ENCODE measurements at regions not wholly inside any gene's neighbourhood (a gene's known extent, or its start where the extent isn't known, plus 50 kb on each side); places are given as distances from the start of the nearest gene placed in this dataset.

DNA sequence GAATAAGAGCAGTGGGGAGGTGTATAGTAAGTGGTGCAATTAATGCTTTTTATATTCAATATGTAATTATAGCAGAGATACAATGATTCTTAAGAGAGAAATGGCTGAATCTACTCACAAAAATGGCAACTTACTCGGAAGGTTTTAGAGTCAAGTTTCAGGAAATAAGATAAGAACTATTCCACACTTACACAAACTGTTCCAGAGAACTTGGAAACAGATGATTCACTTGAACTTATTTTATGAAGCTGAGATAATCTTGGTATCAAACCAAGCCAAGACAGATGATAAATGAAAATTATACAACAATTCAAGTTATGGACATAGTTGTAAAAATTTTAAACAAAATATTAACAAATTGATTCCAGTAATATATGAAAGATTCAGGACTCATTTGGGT is 311.3 kb upstream of the HS3ST1 start:
- TF ChIP-seq PHF21A (IDR thresholded peaks at IDR 0.05; ENCODE audit: borderline replicate concordance, low read depth), result no peak
- TF ChIP-seq, protein P1, sequence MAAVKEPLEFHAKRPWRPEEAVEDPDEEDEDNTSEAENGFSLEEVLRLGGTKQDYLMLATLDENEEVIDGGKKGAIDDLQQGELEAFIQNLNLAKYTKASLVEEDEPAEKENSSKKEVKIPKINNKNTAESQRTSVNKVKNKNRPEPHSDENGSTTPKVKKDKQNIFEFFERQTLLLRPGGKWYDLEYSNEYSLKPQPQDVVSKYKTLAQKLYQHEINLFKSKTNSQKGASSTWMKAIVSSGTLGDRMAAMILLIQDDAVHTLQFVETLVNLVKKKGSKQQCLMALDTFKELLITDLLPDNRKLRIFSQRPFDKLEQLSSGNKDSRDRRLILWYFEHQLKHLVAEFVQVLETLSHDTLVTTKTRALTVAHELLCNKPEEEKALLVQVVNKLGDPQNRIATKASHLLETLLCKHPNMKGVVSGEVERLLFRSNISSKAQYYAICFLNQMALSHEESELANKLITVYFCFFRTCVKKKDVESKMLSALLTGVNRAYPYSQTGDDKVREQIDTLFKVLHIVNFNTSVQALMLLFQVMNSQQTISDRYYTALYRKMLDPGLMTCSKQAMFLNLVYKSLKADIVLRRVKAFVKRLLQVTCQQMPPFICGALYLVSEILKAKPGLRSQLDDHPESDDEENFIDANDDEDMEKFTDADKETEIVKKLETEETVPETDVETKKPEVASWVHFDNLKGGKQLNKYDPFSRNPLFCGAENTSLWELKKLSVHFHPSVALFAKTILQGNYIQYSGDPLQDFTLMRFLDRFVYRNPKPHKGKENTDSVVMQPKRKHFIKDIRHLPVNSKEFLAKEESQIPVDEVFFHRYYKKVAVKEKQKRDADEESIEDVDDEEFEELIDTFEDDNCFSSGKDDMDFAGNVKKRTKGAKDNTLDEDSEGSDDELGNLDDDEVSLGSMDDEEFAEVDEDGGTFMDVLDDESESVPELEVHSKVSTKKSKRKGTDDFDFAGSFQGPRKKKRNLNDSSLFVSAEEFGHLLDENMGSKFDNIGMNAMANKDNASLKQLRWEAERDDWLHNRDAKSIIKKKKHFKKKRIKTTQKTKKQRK (IDR thresholded peaks at IDR 0.05; ENCODE audit: borderline replicate concordance, low read depth, low read length), result no peak
- TF ChIP-seq ZNF175 (CRISPR knock-in tag; IDR thresholded peaks at IDR 0.05; ENCODE audit: low read depth), result no peak
- TF ChIP-seq RBM15 (IDR thresholded peaks at IDR 0.05; ENCODE audit: insufficient read depth, low read length), result no peak
- TF ChIP-seq, protein P2, sequence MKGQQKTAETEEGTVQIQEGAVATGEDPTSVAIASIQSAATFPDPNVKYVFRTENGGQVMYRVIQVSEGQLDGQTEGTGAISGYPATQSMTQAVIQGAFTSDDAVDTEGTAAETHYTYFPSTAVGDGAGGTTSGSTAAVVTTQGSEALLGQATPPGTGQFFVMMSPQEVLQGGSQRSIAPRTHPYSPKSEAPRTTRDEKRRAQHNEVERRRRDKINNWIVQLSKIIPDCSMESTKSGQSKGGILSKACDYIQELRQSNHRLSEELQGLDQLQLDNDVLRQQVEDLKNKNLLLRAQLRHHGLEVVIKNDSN (CRISPR knock-in tag; IDR thresholded peaks at IDR 0.05), result no peak
- TF ChIP-seq, protein P3, sequence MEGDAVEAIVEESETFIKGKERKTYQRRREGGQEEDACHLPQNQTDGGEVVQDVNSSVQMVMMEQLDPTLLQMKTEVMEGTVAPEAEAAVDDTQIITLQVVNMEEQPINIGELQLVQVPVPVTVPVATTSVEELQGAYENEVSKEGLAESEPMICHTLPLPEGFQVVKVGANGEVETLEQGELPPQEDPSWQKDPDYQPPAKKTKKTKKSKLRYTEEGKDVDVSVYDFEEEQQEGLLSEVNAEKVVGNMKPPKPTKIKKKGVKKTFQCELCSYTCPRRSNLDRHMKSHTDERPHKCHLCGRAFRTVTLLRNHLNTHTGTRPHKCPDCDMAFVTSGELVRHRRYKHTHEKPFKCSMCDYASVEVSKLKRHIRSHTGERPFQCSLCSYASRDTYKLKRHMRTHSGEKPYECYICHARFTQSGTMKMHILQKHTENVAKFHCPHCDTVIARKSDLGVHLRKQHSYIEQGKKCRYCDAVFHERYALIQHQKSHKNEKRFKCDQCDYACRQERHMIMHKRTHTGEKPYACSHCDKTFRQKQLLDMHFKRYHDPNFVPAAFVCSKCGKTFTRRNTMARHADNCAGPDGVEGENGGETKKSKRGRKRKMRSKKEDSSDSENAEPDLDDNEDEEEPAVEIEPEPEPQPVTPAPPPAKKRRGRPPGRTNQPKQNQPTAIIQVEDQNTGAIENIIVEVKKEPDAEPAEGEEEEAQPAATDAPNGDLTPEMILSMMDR (IDR thresholded peaks at IDR 0.05 in 2 of 3, conservative IDR thresholded peaks at IDR 0.05 in 1 of 3; ENCODE audit: insufficient read depth in 2 of 3, low read depth in 1 of 3, low read length in 3 of 3), result no peak
- TF ChIP-seq SIN3A (IDR thresholded peaks at IDR 0.05; ENCODE audit: borderline replicate concordance in 2 of 2, control insufficient read depth in 1 of 2, low read depth in 2 of 2, low read length in 2 of 2), result no peak
- TF ChIP-seq, protein P4, sequence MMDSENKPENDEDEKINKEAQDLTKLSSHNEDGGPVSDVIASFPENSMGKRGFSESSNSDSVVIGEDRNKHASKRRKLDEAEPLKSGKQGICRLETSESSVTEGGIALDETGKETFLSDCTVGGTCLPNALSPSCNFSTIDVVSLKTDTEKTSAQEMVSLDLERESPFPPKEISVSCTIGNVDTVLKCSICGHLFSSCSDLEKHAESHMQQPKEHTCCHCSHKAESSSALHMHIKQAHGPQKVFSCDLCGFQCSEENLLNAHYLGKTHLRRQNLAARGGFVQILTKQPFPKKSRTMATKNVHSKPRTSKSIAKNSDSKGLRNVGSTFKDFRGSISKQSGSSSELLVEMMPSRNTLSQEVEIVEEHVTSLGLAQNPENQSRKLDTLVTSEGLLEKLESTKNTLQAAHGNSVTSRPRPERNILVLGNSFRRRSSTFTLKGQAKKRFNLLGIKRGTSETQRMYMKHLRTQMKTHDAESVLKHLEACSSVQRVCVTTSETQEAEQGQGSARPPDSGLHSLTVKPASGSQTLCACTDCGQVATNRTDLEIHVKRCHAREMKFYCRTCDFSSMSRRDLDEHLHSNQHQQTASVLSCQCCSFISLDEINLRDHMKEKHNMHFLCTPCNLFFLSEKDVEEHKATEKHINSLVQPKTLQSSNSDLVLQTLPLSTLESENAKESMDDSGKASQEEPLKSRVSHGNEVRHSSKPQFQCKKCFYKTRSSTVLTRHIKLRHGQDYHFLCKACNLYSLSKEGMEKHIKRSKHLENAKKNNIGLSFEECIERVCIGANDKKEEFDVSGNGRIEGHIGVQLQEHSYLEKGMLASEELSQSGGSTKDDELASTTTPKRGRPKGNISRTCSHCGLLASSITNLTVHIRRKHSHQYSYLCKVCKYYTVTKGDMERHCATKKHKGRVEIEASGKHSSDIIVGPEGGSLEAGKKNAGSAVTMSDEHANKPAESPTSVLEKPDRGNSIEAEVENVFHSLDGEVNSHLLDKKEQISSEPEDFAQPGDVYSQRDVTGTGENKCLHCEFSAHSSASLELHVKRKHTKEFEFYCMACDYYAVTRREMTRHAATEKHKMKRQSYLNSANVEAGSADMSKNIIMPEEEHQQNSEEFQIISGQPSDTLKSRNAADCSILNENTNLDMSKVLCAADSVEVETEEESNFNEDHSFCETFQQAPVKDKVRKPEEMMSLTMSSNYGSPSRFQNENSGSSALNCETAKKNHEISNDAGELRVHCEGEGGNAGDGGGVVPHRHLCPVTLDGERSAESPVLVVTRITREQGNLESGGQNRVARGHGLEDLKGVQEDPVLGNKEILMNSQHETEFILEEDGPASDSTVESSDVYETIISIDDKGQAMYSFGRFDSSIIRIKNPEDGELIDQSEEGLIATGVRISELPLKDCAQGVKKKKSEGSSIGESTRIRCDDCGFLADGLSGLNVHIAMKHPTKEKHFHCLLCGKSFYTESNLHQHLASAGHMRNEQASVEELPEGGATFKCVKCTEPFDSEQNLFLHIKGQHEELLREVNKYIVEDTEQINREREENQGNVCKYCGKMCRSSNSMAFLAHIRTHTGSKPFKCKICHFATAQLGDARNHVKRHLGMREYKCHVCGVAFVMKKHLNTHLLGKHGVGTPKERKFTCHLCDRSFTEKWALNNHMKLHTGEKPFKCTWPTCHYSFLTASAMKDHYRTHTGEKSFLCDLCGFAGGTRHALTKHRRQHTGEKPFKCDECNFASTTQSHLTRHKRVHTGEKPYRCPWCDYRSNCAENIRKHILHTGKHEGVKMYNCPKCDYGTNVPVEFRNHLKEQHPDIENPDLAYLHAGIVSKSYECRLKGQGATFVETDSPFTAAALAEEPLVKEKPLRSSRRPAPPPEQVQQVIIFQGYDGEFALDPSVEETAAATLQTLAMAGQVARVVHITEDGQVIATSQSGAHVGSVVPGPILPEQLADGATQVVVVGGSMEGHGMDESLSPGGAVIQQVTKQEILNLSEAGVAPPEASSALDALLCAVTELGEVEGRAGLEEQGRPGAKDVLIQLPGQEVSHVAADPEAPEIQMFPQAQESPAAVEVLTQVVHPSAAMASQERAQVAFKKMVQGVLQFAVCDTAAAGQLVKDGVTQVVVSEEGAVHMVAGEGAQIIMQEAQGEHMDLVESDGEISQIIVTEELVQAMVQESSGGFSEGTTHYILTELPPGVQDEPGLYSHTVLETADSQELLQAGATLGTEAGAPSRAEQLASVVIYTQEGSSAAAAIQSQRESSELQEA (IDR thresholded peaks at IDR 0.05; ENCODE audit: low read depth), result no peak
- no peak for TF ChIP-seq JUNB (CRISPR knock-in tag; conservative IDR thresholded peaks at IDR 0.05)
- TF ChIP-seq KHSRP (IDR thresholded peaks at IDR 0.05), result no peak

Measured in K562 (cell line).